ENCODE measurements at regions not wholly inside any gene's neighbourhood (a gene's known extent, or its start where the extent isn't known, plus 50 kb on each side); places are given as distances from the start of the nearest gene placed in this dataset.

GRCh38 chr16:6916946-6917345, 415.7 kb upstream of the RBFOX1 start:
- TF ChIP-seq CTCF (IDR thresholded peaks at IDR 0.05; ENCODE audit: insufficient read depth, low read length, poor library complexity, severe bottlenecking) (no peak), EZH2phosphoT487 (conservative IDR thresholded peaks at IDR 0.05; ENCODE audit: low read length) (no peak)

Data from SU-DHL-6 (cell line).